Parathyroid adenoma (tissue), 2 donors: ENCODE measurements at regions not wholly inside any gene's neighbourhood (a gene's known extent, or its start where the extent isn't known, plus 50 kb on each side); places are given as distances from the start of the nearest gene placed in this dataset.

ENCODE experiments used
- H2AFZ ChIP-seq: fragments of 300-600 bp; sonication (generic); one replicate; pipeline ENCODE4 v1.7.0; 2017; ENCODE audit warnings: antibody characterized with exemption, mild to moderate bottlenecking
- H3K27ac ChIP-seq: fragments of 300-600 bp; sonication (generic); one replicate; pipeline ENCODE4 v1.7.0; 2017
- H3K27me3 ChIP-seq: fragments of 300-600 bp; sonication (generic); one replicate; pipeline ENCODE4 v1.7.0; 2017; ENCODE audit warnings: low read length; ENCODE audit not compliant: control insufficient read depth, insufficient read depth
- H3K36me3 ChIP-seq: fragments of 300-600 bp; sonication (generic); one replicate; pipeline ENCODE4 v1.7.0; 2017; ENCODE audit warnings: low read length; ENCODE audit not compliant: control insufficient read depth, insufficient read depth
- H3K4me1 ChIP-seq: fragments of 300-600 bp; sonication (generic); one replicate; pipeline ENCODE4 v1.7.0; 2017; ENCODE audit warnings: control low read depth
- H3K4me2 ChIP-seq: fragments of 300-600 bp; sonication (generic); one replicate; pipeline ENCODE4 v1.7.0; 2017; ENCODE audit warnings: low read length
- H3K4me3 ChIP-seq: fragments of 300-600 bp; sonication (generic); one replicate; pipeline ENCODE4 v1.7.0; 2017; ENCODE audit warnings: low read depth, low read length
- H3K79me2 ChIP-seq: fragments of 300-600 bp; sonication (generic); one replicate; pipeline ENCODE4 v1.7.0; 2017; ENCODE audit warnings: control low read depth
- H3K9ac ChIP-seq: fragments of 300-600 bp; sonication (generic); one replicate; pipeline ENCODE4 v1.7.0; 2017; ENCODE audit warnings: mild to moderate bottlenecking
- H3K9me3 ChIP-seq: fragments of 300-600 bp; sonication (generic); one replicate; pipeline ENCODE4 v1.7.0; 2017; ENCODE audit warnings: low read length; ENCODE audit not compliant: control insufficient read depth
- TF ChIP-seq, protein P1 (sequence below): fragments of 300-600 bp; sonication (generic); IDR thresholded peaks from one replicate; pipeline ENCODE4 v1.7.0; 2017; ENCODE audit warnings: antibody characterized with exemption, mild to moderate bottlenecking
- donor health status: primary hyperparathyroidism.

DNA sequence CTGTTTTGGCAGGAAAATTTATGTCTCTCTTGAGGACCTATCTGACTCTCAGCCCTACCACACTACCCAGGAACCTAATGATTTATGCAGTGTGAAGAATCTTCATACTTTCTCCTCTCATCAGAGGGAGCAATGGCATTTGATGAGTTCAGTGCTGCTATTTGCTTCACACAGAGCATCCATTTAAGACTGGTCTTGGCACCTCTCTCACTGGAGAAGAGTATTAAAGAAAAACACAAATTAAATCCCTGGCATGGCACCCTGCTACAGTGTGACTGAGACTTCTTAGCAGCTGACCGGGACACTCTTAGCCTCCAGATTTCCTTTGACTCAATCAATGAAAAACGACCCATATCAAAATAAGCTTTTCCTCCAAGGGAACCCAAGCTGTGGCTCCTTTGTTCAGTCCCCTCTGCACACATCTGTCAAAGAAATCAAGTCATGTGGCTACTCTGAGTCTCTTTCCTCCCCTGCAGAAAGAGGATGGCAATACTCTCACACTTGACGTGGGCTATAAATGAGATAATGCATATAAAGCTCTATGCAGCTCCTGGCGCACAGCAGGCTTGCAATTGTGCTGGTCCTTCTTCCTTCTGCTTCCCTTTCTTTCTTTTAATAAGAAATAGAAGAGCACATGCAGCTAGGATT is 186.1 kb upstream of the E2F8 start:
- no peaks in the 10 kb centered on the region for H3K27me3 ChIP-seq
- H3K36me3 ChIP-seq = no peaks in the 10 kb centered on the region
- H3K79me2 ChIP-seq = no peaks in the 10 kb centered on the region
- TF ChIP-seq, protein P1, sequence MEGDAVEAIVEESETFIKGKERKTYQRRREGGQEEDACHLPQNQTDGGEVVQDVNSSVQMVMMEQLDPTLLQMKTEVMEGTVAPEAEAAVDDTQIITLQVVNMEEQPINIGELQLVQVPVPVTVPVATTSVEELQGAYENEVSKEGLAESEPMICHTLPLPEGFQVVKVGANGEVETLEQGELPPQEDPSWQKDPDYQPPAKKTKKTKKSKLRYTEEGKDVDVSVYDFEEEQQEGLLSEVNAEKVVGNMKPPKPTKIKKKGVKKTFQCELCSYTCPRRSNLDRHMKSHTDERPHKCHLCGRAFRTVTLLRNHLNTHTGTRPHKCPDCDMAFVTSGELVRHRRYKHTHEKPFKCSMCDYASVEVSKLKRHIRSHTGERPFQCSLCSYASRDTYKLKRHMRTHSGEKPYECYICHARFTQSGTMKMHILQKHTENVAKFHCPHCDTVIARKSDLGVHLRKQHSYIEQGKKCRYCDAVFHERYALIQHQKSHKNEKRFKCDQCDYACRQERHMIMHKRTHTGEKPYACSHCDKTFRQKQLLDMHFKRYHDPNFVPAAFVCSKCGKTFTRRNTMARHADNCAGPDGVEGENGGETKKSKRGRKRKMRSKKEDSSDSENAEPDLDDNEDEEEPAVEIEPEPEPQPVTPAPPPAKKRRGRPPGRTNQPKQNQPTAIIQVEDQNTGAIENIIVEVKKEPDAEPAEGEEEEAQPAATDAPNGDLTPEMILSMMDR = no peak
- H3K27ac ChIP-seq = no peak overlapping the region
- H3K9me3 ChIP-seq = no peaks in the 10 kb centered on the region
- H3K9ac ChIP-seq = no peak overlapping the region
- H3K4me2 ChIP-seq = no peak overlapping the region
- H3K4me1 ChIP-seq = no peaks in the 10 kb centered on the region
- no peak overlapping the region for H2AFZ ChIP-seq
- no peak overlapping the region for H3K4me3 ChIP-seq

DNA sequence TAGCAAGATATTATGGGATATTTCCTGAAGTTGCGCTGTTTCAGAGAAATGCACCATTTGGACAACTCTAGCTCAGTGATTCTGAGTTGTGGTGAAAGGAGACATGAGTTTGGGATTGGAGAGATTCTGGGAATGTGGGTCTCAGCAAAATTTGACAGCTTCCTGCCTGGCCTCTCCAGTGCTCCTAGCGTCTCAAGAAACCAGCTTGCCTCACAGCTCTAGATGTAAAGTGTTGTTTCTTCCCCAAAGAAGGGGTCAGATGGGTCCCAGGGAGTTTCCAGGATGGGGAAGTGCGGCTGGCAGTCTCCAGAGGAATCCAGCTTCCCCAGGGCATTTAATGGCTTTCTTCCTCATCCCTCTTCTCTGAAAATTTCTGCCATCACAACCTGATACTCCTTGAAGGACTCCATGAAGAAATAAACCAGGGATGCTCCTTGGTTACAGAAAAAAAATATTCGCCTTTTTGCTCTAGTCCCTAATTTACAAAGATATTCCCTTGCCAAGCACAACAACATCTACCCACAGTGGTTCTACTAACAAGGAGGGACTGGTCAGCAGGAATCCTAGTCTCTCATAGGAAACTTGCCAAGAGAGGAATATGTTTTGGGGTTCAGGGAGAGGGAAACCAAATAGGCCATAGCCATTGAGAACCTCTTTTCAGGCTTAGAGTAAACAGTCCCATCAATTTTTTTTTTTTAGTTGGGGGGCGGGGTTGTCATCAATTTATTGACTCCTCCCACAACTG is 185.4 kb upstream of the E2F8 start:
- H3K79me2 ChIP-seq = no peaks in the 10 kb centered on the region
- no peak overlapping the region for H3K27ac ChIP-seq
- no peaks in the 10 kb centered on the region for H3K27me3 ChIP-seq
- no peak overlapping the region for H3K9ac ChIP-seq
- no peak overlapping the region for H3K4me2 ChIP-seq
- H2AFZ ChIP-seq = no peak overlapping the region
- H3K36me3 ChIP-seq = no peaks in the 10 kb centered on the region
- no peaks in the 10 kb centered on the region for H3K4me1 ChIP-seq
- no peak overlapping the region for H3K4me3 ChIP-seq
- H3K9me3 ChIP-seq = no peaks in the 10 kb centered on the region
- TF ChIP-seq, protein P1 = no peak

DNA sequence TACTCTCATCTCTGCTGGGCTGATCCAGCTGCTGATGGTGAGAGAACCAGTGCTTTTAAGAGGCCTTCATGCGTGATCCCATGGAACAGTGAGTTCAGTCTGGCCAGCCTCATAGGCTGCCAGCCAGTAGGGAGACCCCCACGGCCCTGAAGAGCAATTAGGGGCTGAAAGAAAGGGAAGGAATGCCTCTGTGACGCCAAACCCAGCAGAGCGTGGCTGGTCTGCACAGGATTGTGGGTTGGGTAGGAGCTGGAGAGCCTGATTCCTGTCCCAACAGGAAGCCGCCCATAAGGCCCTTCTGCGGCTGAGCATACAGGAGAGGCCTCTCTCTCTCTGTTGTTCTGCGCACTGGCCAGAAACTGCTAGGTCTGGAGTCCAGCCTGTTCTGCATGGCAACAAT is 181.5 kb upstream of the E2F8 start:
- H3K4me3 ChIP-seq = no peak overlapping the region
- no peak overlapping the region for H3K4me2 ChIP-seq
- H3K27ac ChIP-seq = no peak overlapping the region
- TF ChIP-seq, protein P1 = no peak
- no peaks in the 10 kb centered on the region for H3K4me1 ChIP-seq
- no peaks in the 10 kb centered on the region for H3K79me2 ChIP-seq
- no peaks in the 10 kb centered on the region for H3K36me3 ChIP-seq
- no peak overlapping the region for H2AFZ ChIP-seq
- no peak overlapping the region for H3K9ac ChIP-seq
- no peaks in the 10 kb centered on the region for H3K9me3 ChIP-seq
- H3K27me3 ChIP-seq = no peaks in the 10 kb centered on the region

DNA sequence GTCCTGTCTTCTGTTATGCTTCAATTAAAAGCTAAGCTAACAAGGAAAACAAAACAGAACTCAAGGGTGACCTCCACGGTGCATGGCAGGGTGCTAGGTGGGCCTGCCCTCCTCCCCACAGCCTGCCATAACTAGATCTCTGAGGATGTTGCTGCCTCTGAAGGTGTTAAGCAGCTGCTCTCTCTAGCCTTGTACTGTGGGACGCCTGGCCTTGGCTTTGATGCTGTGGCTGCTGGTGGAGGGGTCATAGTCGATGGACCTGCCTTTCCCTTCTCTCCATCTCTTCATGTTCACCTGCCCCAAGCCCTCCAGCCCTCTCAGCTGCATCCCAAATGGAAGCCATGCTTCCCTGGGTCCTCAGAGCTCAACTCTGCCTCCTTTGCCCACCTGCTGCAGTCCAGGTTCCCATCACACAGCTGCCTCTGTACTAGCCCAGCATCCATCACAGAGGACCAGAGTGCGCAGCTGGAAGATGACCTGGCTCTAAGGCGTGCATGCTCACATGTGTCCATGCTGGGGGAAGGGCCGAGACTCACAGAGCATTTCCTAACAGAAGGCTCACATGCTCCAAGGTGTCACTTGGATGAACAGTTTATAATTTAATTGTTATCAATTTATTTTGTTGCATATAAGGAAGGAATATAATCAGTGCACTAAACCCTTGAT is 180.3 kb upstream of the E2F8 start:
- no peaks in the 10 kb centered on the region for H3K27me3 ChIP-seq
- no peaks in the 10 kb centered on the region for H3K79me2 ChIP-seq
- H3K9me3 ChIP-seq = no peaks in the 10 kb centered on the region
- no peak overlapping the region for H3K4me3 ChIP-seq
- no peak overlapping the region for H2AFZ ChIP-seq
- TF ChIP-seq, protein P1 = no peak
- no peaks in the 10 kb centered on the region for H3K36me3 ChIP-seq
- H3K4me1 ChIP-seq = no peaks in the 10 kb centered on the region
- no peak overlapping the region for H3K27ac ChIP-seq
- no peak overlapping the region for H3K9ac ChIP-seq
- H3K4me2 ChIP-seq = no peak overlapping the region
